ENCODE measurements at regions not wholly inside any gene's neighbourhood (a gene's known extent, or its start where the extent isn't known, plus 50 kb on each side); places are given as distances from the start of the nearest gene placed in this dataset.
"Not testable (repeated sequence)": the region's sequence is repeated elsewhere in the genome, so short reads cannot be mapped to it uniquely, and the experiment has no call there.

GRCh38 chr1:220962031-220962751, 82.9 kb downstream of the HLX start:
- Histone ChIP-seq H3K27me3 (no peaks in the 10 kb centered on the region), H3K4me3 (no peak overlapping the region), H3K36me3 (no peaks in the 10 kb centered on the region)

GRCh38 chr1:220966041-220966440, 86.8 kb downstream of the HLX start:
- Histone ChIP-seq H3K4me1 (no peaks in the 10 kb centered on the region), H3K36me3 (no peaks in the 10 kb centered on the region), H3K9me3 (no peaks in the 10 kb centered on the region), H3K27me3 (no peaks in the 10 kb centered on the region), H3K4me3 (no peak overlapping the region), H3K9ac (ENCODE audit: low read depth in 2 of 2, low read length in 2 of 2) (no peak overlapping the region), H3K27ac (no peak overlapping the region)
- no peak for DNase-seq
- TF ChIP-seq CTCF (IDR thresholded peaks at IDR 0.05) = no peak
- intact Hi-C loops (cut with DNase I) = no loop called here

More at GRCh38 chr1:220962031-220962751, 82.9 kb downstream of the HLX start:
- TF ChIP-seq CTCF (IDR thresholded peaks at IDR 0.05) = no peak
- Histone ChIP-seq H3K9me3 (no peaks in the 10 kb centered on the region), H3K9ac (ENCODE audit: low read depth in 2 of 2, low read length in 2 of 2) (no peak overlapping the region), H3K4me1 (no peaks in the 10 kb centered on the region), H3K27ac (no peak overlapping the region)
- intact Hi-C loops (cut with DNase I) = no loop called here
- no peak for DNase-seq

GRCh38 chr1:220966473-220966872, 87.2 kb downstream of the HLX start:
- H3K4me3 ChIP-seq = no peak overlapping the region
- no peaks in the 10 kb centered on the region for H3K9me3 ChIP-seq
- no peak for DNase-seq
- TF ChIP-seq CTCF (IDR thresholded peaks at IDR 0.05) = no peak
- intact Hi-C loops (cut with DNase I) = no loop called here
- H3K27ac ChIP-seq = no peak overlapping the region
- H3K9ac ChIP-seq (ENCODE audit: low read depth in 2 of 2, low read length in 2 of 2) = no peak overlapping the region
- no peaks in the 10 kb centered on the region for H3K4me1 ChIP-seq
- H3K36me3 ChIP-seq = no peaks in the 10 kb centered on the region
- H3K27me3 ChIP-seq = no peaks in the 10 kb centered on the region

GRCh38 chr1:220966881-220967611, 87.8 kb downstream of the HLX start:
- Histone ChIP-seq H3K4me3 (no peak overlapping the region), H3K9ac (ENCODE audit: low read depth in 2 of 2, low read length in 2 of 2) (no peak overlapping the region), H3K27me3 (no peaks in the 10 kb centered on the region), H3K4me1 (no peaks in the 10 kb centered on the region), H3K27ac (no peak overlapping the region), H3K36me3 (no peaks in the 10 kb centered on the region), H3K9me3 (no peaks in the 10 kb centered on the region)
- intact Hi-C loops (cut with DNase I) = no loop called here
- TF ChIP-seq CTCF (IDR thresholded peaks at IDR 0.05) = no peak
- no peak for DNase-seq

- H3K4me3 ChIP-seq = no peak overlapping the region
- DNase-seq = no peak
- H3K4me1 ChIP-seq = no peaks in the 10 kb centered on the region
- intact Hi-C loops (cut with DNase I) = no loop called here
- H3K36me3 ChIP-seq = no peaks in the 10 kb centered on the region
- no peak for TF ChIP-seq CTCF (IDR thresholded peaks at IDR 0.05)
- H3K27me3 ChIP-seq = no peaks in the 10 kb centered on the region
- no peaks in the 10 kb centered on the region for H3K9me3 ChIP-seq
- no peak overlapping the region for H3K27ac ChIP-seq
- H3K9ac ChIP-seq (ENCODE audit: low read depth in 2 of 2, low read length in 2 of 2) = no peak overlapping the region
These were observed 88.7 kb downstream of the HLX start for GRCh38 chr1:220967911-220968310.

- H3K27ac ChIP-seq; DNase-seq; H3K9ac ChIP-seq (ENCODE audit: low read depth in 2 of 2, low read length in 2 of 2); H3K27me3 ChIP-seq; H3K4me3 ChIP-seq; H3K36me3 ChIP-seq; H3K9me3 ChIP-seq; intact Hi-C loops (cut with DNase I); H3K4me1 ChIP-seq: not testable (repeated sequence)
These were observed 90.0 kb downstream of the HLX start for GRCh38 chr1:220969281-220969680.
